ENCODE measurements at regions not wholly inside any gene's neighbourhood (a gene's known extent, or its start where the extent isn't known, plus 50 kb on each side); places are given as distances from the start of the nearest gene placed in this dataset.

GRCh38 chr13:58933475-58933874 is 1230.3 kb downstream of the DIAPH3 start (continued):
- TF ChIP-seq CHD1 (IDR thresholded peaks at IDR 0.05; ENCODE audit: low read depth, low read length) (no peak), STAT1 (conservative IDR thresholded peaks at IDR 0.05) (no peak), ZNF24 (IDR thresholded peaks at IDR 0.05) (no peak), NR2C1 (IDR thresholded peaks at IDR 0.05) (no peak), NR2F1 (conservative IDR thresholded peaks at IDR 0.05) (no peak), SREBF1 (IDR thresholded peaks at IDR 0.05; ENCODE audit: low read length) (no peak), RAD21 (IDR thresholded peaks at IDR 0.05; ENCODE audit: insufficient read depth, low read depth, low read length) (no peak), MLLT1 (IDR thresholded peaks at IDR 0.05) (no peak), ZNF592 (IDR thresholded peaks at IDR 0.05) (no peak)
